HG03460 (cell line): ENCODE measurements at regions not wholly inside any gene's neighbourhood (a gene's known extent, or its start where the extent isn't known, plus 50 kb on each side); places are given as distances from the start of the nearest gene placed in this dataset.

ENCODE experiments used
- ATAC-seq: cut with Tn5 transposase; IDR thresholded peaks from one replicate; pipeline ENCODE4 v1.9.1; 2021; ENCODE audit not compliant: unreplicated experiment

GRCh38 chr4:134027931-134028330 lies 173.7 kb downstream of the PABPC4L start:
- ATAC-seq: no peak

DNA sequence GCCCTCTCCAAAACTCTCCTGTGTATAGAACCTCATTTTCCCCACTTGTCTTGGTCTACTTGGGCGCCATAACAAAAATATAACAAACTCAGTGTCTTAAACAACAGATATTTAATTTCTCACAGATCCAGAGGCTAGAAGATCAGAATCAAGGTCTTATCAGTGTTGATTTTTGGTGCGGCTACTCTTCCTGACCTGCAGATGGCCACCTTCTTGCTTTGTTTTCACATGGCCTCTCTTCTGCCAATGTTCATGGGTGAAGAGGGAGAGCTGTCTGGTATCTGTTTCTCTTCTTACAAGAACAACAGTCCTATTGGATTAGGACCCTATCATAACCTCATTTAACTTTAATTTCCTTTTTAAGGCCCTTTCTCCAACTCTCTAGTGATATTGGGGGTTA lies 177.3 kb downstream of the PABPC4L start:
- no peak for ATAC-seq

DNA sequence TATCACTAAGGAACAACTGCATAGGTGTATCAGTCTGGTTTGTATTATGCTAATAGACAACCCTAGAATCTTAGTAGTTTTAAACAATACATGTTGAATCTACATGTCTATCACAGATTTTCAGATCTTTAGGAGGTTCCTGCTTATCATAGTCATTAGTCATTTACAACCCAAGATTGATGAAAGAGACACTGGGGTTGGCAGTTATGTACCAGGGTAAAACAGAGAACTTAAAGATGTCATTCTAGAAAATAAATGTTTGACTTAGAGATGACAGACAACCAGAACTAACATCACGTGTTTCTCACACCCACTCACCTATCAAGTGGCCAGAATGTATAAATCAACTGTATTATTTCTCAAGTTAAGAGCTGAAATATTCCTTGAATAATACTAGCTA lies 181.9 kb downstream of the PABPC4L start:
- ATAC-seq: no peak

- ATAC-seq: no peak
These were observed 182.7 kb downstream of the PABPC4L start for GRCh38 chr4:134018846-134019245.

DNA sequence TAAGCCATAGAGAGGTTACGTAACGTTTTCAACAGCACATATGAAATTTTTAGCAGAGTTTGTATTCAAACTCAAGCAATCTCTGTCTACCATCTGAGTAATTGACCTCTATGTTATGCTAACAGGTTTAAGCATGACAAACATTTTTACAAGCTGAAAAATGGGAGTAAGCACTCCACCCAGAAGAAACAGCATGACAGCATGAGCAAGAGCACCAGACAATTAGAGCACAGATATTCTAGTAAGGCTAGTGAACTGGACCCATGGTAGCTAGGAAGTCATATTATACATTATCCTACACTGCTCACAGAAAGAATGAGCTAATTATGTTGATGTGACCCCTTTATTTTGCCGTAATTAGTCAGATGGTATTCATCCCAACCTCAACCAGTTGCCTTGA lies 200.5 kb downstream of the PABPC4L start:
- no peak for ATAC-seq

GRCh38 chr4:133997436-133997835 lies 204.2 kb downstream of the PABPC4L start:
- no peak for ATAC-seq

- ATAC-seq: no peak
These were observed 205.0 kb downstream of the PABPC4L start for GRCh38 chr4:133996431-133997121.

DNA sequence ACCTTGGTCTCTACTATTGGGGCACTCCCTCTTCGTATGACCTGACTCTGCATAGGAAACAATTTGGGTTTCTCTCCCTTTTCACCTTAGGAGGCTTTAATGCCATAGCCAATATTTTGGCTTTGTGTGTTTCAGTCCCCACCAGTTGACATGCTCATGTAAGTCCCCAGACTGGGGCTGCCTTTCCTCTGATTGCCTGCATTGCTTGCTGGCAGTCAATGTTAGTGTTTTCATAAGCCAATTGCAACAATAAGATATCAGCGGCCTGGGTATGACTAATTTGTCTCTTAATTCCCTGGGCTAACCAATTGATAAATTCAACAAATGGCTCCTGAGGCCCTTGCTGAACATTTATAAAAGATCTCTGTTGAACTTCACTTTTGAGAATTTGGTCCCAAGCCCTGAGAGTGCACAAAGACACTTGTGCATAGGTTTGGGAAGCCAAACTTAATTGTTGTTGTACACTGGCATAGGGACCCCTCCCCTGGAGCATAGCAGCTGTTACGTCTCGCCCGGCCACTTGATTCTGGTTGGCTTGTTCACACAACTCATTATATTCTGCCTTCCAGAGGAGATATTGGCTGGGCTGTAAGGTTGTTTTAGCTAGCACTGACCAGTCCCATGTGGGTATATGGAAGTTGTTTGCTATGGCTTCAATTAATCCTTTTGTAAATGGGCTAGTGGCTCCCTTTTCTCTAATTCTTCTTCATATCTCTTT lies 206.2 kb downstream of the PABPC4L start:
- ATAC-seq: no peak

- no peak for ATAC-seq
These were observed 218.9 kb downstream of the PABPC4L start for GRCh38 chr4:133982533-133983224.

DNA sequence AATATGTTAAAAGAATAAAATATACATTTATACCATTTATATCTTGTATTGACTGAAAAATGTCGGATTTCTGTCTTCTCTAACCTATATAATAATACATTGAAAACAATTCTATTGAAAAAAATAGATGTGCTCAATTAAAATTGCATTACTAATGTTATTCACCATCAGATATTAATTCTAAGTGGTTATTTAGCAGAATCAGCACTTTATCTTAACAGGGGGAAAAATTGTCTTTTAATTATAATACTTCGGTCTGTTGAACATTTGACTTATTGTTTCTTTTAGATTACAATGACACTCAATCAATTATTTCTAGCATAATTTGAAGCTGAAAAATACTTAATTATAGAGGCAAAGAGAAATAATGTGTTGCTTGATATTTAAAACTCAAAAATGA lies 220.3 kb downstream of the PABPC4L start:
- ATAC-seq: no peak

DNA sequence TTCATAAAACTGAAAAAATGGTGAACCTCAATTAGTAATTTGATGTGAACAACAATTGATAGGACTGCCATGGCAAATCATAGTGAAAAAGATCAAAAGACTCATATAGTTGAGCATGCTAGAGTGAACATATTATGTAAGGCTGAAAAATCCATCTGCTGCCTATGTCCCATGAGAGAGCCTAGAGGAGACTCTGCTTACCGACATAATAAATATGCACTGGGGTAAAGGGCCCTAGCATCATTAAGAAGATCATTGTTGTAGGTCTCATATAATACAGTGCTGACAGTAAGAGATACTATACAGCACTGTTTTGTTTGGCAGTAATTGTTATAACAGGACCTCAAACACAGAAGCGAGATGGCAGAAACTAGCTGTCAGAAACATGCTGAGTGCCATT lies 229.0 kb downstream of the PABPC4L start:
- no peak for ATAC-seq

DNA sequence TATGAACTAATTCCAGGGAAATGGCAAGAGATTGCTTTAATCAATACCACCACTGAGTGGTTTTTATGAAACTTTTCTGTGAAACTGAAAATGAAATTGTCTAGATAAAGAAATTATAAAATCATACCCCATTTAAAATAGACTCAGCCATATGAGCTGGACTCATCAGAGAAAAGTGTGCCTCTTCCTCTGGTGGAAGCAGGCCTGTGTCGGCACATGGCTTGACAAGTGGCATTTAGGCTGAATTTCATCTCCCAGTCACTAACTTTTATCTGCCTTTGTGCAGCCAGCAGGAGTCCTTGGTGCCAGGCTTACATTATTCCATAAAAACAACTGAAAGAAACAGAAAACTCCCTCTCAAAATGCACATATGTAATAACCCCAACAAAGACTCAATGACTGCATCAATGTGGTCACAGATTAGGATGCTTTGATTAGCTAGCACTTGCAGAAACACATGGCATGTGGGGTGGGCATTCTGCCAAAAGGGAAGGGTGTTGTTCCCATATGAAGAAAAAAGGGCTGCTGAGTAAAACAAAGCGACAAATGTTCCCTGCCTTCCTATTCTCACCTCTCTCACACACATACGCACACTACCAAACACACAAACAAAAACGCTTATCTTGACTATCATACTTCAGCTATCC lies 232.3 kb downstream of the PABPC4L start:
- ATAC-seq: no peak

GRCh38 chr4:133968174-133968573 lies 233.4 kb downstream of the PABPC4L start:
- no peak for ATAC-seq

DNA sequence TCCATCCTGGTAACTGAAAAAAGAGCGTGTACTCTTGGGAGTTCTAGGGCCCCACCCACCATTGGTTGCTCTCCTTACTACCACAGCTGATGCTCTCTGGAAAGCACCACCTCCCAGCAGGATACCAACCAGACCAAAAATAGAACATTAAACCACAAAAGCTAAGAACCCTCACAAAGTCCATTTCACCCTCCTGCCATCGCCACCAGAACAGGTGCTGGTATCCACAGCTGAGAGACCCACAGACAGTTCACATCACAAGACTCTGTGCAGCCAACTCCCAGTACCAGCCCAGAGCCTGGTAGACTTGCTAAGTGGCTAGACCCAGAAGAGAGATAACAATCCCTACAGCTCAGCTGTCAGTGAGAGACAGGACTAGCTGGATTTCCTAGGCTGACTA lies 240.6 kb downstream of the PABPC4L start:
- ATAC-seq: no peak

DNA sequence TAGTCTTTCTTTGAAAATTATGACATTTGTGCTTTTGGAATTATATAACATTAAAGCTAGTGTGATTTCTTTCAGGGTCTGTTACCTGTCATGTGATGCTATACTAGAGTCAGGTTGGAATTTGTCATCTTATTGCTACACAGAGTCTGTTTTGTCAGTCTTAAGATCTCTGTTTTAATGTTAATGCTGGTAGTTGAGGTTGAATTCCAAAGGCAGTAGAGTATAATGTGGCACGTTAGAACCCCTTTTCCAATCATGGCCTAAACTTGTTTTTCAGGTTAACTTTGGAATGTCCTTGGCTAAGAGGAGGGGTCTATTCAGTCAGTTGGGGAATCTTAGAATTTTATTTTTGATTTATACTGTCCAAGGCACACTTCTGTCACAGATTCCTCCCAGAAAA lies 258.5 kb downstream of the PABPC4L start:
- no peak for ATAC-seq

- ATAC-seq: no peak
These were observed 263.5 kb downstream of the PABPC4L start for GRCh38 chr4:133938061-133938460.

DNA sequence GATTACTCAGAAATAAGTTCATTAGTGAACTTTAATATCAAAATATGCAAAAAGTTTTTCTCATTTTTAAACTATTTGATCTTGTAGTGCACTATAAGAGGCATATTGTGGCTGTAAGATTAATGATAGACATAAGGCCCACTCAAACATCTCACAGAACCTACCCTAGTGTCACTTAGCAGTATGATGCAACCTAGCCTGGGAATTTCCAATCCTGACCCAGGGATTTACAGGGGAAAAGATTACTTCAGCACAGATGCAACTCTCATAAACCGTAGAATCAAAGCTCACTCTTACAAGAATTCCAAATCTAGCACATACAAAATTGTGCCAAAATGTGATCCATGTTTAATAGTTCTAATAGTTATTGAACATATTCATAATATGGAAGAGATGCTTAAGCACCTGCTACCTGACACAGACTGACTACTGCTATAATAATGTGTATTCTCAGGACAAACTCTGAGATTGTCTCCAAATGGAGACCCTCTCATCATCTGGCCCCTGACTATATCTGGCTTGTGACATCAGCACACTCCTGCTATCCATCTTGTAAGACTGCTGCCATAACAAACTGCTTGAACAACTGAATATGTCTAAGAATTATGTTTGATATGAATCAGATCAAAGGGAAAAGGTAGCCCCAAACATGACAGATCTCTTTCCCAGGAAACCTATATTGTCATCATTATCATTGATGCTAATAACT lies 271.9 kb downstream of the PABPC4L start:
- no peak for ATAC-seq

GRCh38 chr4:133921280-133922195 lies 280.1 kb downstream of the PABPC4L start:
- ATAC-seq: no peak

- ATAC-seq: no peak
These were observed 281.4 kb downstream of the PABPC4L start for GRCh38 chr4:133920236-133920635.

DNA sequence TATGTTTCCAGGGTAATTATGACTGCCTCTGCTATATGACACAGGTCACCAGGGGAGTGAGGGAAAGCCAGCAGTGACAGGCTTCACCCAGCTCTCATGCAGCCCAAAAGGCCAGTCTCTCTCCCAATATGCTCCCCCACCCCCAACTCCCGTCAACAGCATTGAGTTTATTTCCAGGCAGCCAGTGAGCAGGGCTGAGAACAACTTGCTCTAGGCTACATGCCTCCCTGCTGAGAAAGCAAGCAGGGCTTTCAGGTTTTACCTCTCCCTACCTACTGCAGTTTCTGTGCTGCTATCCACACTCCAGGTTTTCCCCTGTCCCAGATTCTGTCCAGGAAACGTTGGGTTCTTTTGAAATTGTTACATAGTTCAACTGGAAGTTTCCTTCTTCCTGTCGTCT lies 291.4 kb downstream of the PABPC4L start:
- no peak for ATAC-seq
